Gastrocnemius medialis (tissue), 4 donors: ENCODE measurements at regions not wholly inside any gene's neighbourhood (a gene's known extent, or its start where the extent isn't known, plus 50 kb on each side); places are given as distances from the start of the nearest gene placed in this dataset.
A peak's percentile ranks its signal among the peaks of the same experiment; 100 is the strongest.

Source experiments
- ATAC-seq, 2 donors: fragments of 150-250 bp; one replicate each; pipeline ENCODE4 v1.9.1; 2016
- DNase-seq, 2 donors: peaks; one replicate each; pipeline ENCODE4 v3.0.0-alpha.2; 2019
- H3K27ac ChIP-seq, 4 donors: fragments of 200-600 bp; sonication (generic); 1 replicate in 1 of 4; 2 replicates in 3 of 4; pipeline ENCODE4 v1.5.1; 2016 to 2018; ENCODE audit warnings: mild to moderate bottlenecking in 2 of 4, moderate library complexity in 1 of 4
- H3K27me3 ChIP-seq, 3 donors: fragments of 200-600 bp; sonication (generic) in 2 of 3; 1 replicate in 1 of 3; 2 replicates in 2 of 3; pipeline versions ENCODE4 v1.5.1 to v1.6.0; 2016 to 2019; ENCODE audit warnings: mild to moderate bottlenecking in 1 of 3, moderate library complexity in 1 of 3
- H3K36me3 ChIP-seq, 2 donors: fragments of 200-600 bp; sonication (generic) in 1 of 2; one replicate each; pipeline ENCODE4 v1.5.1; 2017 to 2018
- H3K4me1 ChIP-seq, 2 donors: fragments of 200-600 bp; sonication (generic) in 1 of 2; one replicate each; pipeline ENCODE4 v1.5.1; 2016 to 2017; ENCODE audit warnings: mild to moderate bottlenecking in 2 of 2
- H3K4me3 ChIP-seq, 4 donors: fragments of 200-600 bp; sonication (generic) in 3 of 4; 1 replicate in 1 of 4; 2 replicates in 3 of 4; pipeline ENCODE4 v1.5.1; 2016 to 2019; ENCODE audit warnings: mild to moderate bottlenecking in 2 of 4
- H3K9me3 ChIP-seq, 3 donors: fragments of 200-600 bp; sonication (generic) in 2 of 3; 1 replicate in 1 of 3; 2 replicates in 2 of 3; pipeline ENCODE4 v1.5.1; 2016 to 2019
- CTCF ChIP-seq, 5 experiments: fragments of 450-650 bp in 3 of 5; fragments of 200-600 bp in 2 of 5; sonication (generic) in 2 of 5; IDR thresholded peaks in 4 of 5; conservative IDR thresholded peaks in 1 of 5; 1 replicate in 4 of 5; 2 replicates in 1 of 5; pipeline ENCODE4 v1.5.1; 2016 to 2019; ENCODE audit warnings: antibody characterized with exemption in 5 of 5, mild to moderate bottlenecking in 3 of 5, moderate library complexity in 3 of 5
- POLR2A ChIP-seq, 2 donors: fragments of 450-650 bp; IDR thresholded peaks; one replicate each; pipeline ENCODE4 v1.6.1; 2017; ENCODE audit warnings: antibody characterized with exemption in 2 of 2, mild to moderate bottlenecking in 2 of 2, moderate library complexity in 2 of 2
- in situ Hi-C, 4 donors: fragments of 200-750 bp; cut with MboI; loops; one replicate each; pipeline versions ENCODE4 v1.15.0 to v1.8.0; 2017; ENCODE audit warnings: low sequenced_read_pairs in 4 of 4
- intact Hi-C: fragments of 100-400 bp; cut with DNase I; formaldehyde crosslinking; loops from one replicate; pipeline ENCODE4 v1.15.1; 2023; ENCODE audit warnings: low total_unique reads

- Histone ChIP-seq H3K4me1 (peaks cover 0 to 5% of the 10 kb centered on the region in 2 donors), H3K27ac (no peak overlapping the region), H3K9me3 (no peaks in the 10 kb centered on the region), H3K36me3 (no peaks in the 10 kb centered on the region), H3K4me3 (no peak overlapping the region), H3K27me3 (no peaks in the 10 kb centered on the region)
- TF ChIP-seq CTCF (IDR thresholded peaks at IDR 0.05 in 4 of 5, conservative IDR thresholded peaks at IDR 0.05 in 1 of 5) (no peak), POLR2A (IDR thresholded peaks at IDR 0.05) (no peak)
- DNase-seq (no peak), ATAC-seq (no peak)
- intact Hi-C loops (no loop called here), in situ Hi-C loops (loop anchor here in 1 of 4 donors (25.0 kb wide), 1 partner anchor 248 kb away; no protein-coding TSS in a partner anchor)
Measured at GRCh38 chr13:40309881-40310280, 356.6 kb downstream of the FOXO1 start.

DNA sequence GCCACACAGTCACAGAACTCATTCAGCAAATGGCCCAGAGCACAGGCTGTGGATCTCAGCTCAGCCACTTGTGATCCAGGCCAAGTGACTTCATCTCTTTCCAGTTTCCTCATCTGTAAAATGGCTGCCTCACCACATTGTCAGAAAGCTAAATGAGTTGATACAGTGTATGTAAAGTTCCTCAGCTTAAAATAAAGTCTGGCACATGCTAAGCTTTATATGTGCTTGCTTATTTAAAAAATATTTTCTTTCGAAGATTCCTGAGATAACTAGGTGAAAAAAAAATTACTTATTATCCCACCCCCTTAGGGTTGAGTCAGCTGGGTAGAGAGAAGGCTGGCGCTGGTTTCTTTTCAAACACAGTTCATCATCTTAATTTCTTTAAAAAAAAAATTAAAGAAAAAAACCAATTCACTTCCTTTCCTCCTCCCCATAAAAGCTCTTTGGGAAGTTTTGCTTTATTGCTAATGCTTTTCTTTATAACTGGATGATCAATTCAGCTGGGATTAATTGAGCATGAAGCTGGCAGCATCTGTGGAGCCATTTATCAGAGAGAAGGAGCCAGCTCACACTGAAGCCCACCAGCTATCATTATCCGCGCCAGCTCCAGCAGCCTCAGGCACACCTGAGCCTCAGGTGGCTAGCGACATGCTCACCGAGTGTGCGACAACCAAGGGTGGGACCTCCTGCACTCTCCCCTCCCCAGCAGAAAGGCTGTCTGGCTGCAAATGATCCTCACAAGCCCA, 354.9 kb downstream of the FOXO1 start:
- ATAC-seq (no peak), DNase-seq (no peak)
- peaks cover 0 to 5% of the 10 kb centered on the region in 2 donors for H3K4me1 ChIP-seq
- H3K9me3 ChIP-seq: no peaks in the 10 kb centered on the region
- no peak overlapping the region for H3K27ac ChIP-seq
- intact Hi-C loops: no loop called here
- H3K27me3 ChIP-seq: no peaks in the 10 kb centered on the region
- in situ Hi-C loops: loop anchor here in 1 of 4 donors (25.0 kb wide), 1 partner anchor 249 kb away; no protein-coding TSS in a partner anchor
- H3K36me3 ChIP-seq: no peaks in the 10 kb centered on the region
- TF ChIP-seq POLR2A (IDR thresholded peaks at IDR 0.05) (no peak), CTCF (IDR thresholded peaks at IDR 0.05 in 4 of 5, conservative IDR thresholded peaks at IDR 0.05 in 1 of 5) (no peak)
- H3K4me3 ChIP-seq: no peak overlapping the region

DNA sequence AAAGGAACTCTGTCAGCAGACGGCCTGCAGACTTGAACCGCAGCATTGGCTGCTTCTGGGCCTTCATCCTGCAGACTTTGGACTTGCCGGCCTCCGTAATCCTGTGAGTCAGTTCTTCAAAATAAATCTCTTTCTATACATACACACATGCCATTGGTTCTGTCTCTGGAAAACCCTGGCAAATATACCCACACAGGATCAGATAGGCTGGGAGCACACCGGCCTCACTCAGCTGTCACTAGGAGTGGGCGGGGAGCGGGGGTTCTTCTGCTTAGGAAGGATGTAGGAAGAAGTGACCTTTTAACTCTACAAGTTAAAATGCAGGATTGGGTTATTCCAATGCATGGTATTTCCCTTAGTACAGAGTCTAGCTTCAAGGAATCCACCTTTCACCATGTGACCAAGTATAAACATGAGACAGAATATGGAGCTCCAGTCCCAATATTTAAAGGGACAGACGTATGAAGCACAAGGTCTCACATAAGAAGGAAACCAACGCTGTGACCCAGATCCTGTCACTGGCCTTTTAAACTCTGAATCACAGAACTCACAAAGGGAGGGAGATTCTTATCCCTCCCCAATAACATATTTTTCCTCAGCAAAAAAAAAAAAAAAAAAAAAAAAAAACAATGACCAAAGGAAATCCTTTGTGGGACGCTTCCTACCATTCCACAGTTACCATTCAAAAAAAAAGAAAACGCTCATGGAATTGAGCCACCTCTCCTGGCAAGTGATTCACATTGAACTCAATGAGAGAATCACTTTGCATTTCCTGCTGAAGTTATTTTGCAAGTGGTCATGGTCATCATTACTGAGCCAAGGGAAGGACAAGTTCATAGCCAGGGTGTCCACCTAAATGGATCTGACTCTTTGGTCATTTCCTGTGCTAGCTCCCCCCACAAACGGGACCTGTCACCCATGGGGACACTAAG, 352.9 kb downstream of the FOXO1 start:
- no peak for TF ChIP-seq CTCF (IDR thresholded peaks at IDR 0.05 in 4 of 5, conservative IDR thresholded peaks at IDR 0.05 in 1 of 5)
- TF ChIP-seq POLR2A (IDR thresholded peaks at IDR 0.05): no peak
- Histone ChIP-seq H3K4me1 (peaks cover 8 to 13% of the 10 kb centered on the region in 2 donors), H3K27ac (peak overlapping the region in 2 of 4 donors; percentile 47 to 55), H3K9me3 (no peaks in the 10 kb centered on the region), H3K4me3 (no peak overlapping the region), H3K27me3 (no peaks in the 10 kb centered on the region), H3K36me3 (no peaks in the 10 kb centered on the region)
- intact Hi-C loops: no loop called here
- DNase-seq (no peak), ATAC-seq (peak; percentile 40 to 48)
- in situ Hi-C loops: loop anchor here in 1 of 4 donors (25.0 kb wide), 1 partner anchor 251 kb away; no protein-coding TSS in a partner anchor

- intact Hi-C loops (no loop called here), in situ Hi-C loops (loop anchor here in 1 of 4 donors (25.0 kb wide), 1 partner anchor 253 kb away; no protein-coding TSS in a partner anchor)
- no peaks in the 10 kb centered on the region for H3K27me3 ChIP-seq
- no peaks in the 10 kb centered on the region for H3K9me3 ChIP-seq
- H3K36me3 ChIP-seq: no peaks in the 10 kb centered on the region
- ATAC-seq (no peak), DNase-seq (no peak)
- TF ChIP-seq CTCF (IDR thresholded peaks at IDR 0.05 in 4 of 5, conservative IDR thresholded peaks at IDR 0.05 in 1 of 5) (no peak), POLR2A (IDR thresholded peaks at IDR 0.05) (no peak)
- peak overlapping the region in 2 of 4 donors; percentile 12 to 28 for H3K27ac ChIP-seq
- H3K4me1 ChIP-seq: peaks cover 11 to 17% of the 10 kb centered on the region in 2 donors
- H3K4me3 ChIP-seq: no peak overlapping the region
Measured at GRCh38 chr13:40315416-40316064, 350.9 kb downstream of the FOXO1 start.
